Neural cell (in vitro differentiated cells): ENCODE measurements at regions not wholly inside any gene's neighbourhood (a gene's known extent, or its start where the extent isn't known, plus 50 kb on each side); places are given as distances from the start of the nearest gene placed in this dataset.

Experiments
- H2AFZ ChIP-seq: fragments of 200-600, 300-800 bp; sonication (generic), shearing (Covaris generic); 2 replicates; pipeline ENCODE4 v1.6.0; 2014; ENCODE audit warnings: low read depth, mild to moderate bottlenecking, antibody characterized with exemption, low read length, moderate library complexity
- H3F3A ChIP-seq: fragments of 200-600 bp; shearing (Covaris generic); 2 replicates; pipeline ENCODE4 v1.6.1; 2016; ENCODE audit warnings: mild to moderate bottlenecking, moderate library complexity, mixed read lengths, antibody characterized with exemption, low read length; ENCODE audit not compliant: insufficient read depth, poor library complexity, severe bottlenecking
- H3K27ac ChIP-seq: fragments of 200-600, 300-800 bp; sonication (generic), shearing (Covaris generic); 2 replicates; pipeline ENCODE4 v1.5.1; 2014; ENCODE audit warnings: mild to moderate bottlenecking, low read length, moderate library complexity
- H3K27me3 ChIP-seq: fragments of 300-800, 200-600 bp; sonication (generic), shearing (Covaris generic); 2 replicates; pipeline ENCODE4 v1.6.0; 2014; ENCODE audit warnings: mild to moderate bottlenecking, low read depth, low read length, moderate library complexity; ENCODE audit not compliant: insufficient read depth
- H3K36me3 ChIP-seq: fragments of 300-800, 200-600 bp; sonication (generic), shearing (Covaris generic); 2 replicates; pipeline ENCODE4 v1.5.1; 2014; ENCODE audit warnings: mild to moderate bottlenecking, antibody characterized with exemption, low read length, moderate library complexity; ENCODE audit not compliant: insufficient read depth
- H3K4me2 ChIP-seq: fragments of 300-800, 200-600 bp; sonication (generic), shearing (Covaris generic); 2 replicates; pipeline ENCODE4 v1.6.0; 2014; ENCODE audit warnings: mild to moderate bottlenecking, low read length
- H3K4me3 ChIP-seq: fragments of 300-800, 200-600 bp; sonication (generic), shearing (Covaris generic); 2 replicates; pipeline ENCODE4 v1.5.1; 2014; ENCODE audit warnings: mild to moderate bottlenecking, low read length, moderate library complexity
- H3K79me2 ChIP-seq: fragments of 200-600 bp; shearing (Covaris generic); replicated peaks from 2 replicates; pipeline ENCODE4 v1.6.0; 2014; ENCODE audit warnings: mild to moderate bottlenecking, low read length, moderate library complexity; ENCODE audit not compliant: insufficient read depth
- H3K9ac ChIP-seq: fragments of 300-800, 200-600 bp; sonication (generic), shearing (Covaris generic); 2 replicates; pipeline ENCODE4 v1.6.1; 2016; ENCODE audit warnings: mild to moderate bottlenecking, low read length, mixed read lengths
- H3K9me2 ChIP-seq: fragments of 200-600 bp; shearing (Covaris generic); 2 replicates; pipeline ENCODE4 v1.6.1; 2016; ENCODE audit warnings: mild to moderate bottlenecking, low read length, mixed read lengths; ENCODE audit not compliant: insufficient read depth
- H3K9me3 ChIP-seq: fragments of 200-600, 300-800 bp; sonication (generic), shearing (Covaris generic); 2 replicates; pipeline ENCODE4 v1.6.1; 2016; ENCODE audit warnings: mild to moderate bottlenecking, mixed run types, low read length, moderate library complexity, mixed read lengths
- H4K20me1 ChIP-seq: fragments of 200-600 bp; shearing (Covaris generic); 2 replicates; pipeline ENCODE4 v1.6.1; 2016; ENCODE audit warnings: mild to moderate bottlenecking, mixed run types; ENCODE audit not compliant: insufficient read depth
- CTCF ChIP-seq: fragments of 450-650 bp; IDR thresholded peaks from 2 replicates; pipeline ENCODE4 v1.5.1; 2014; ENCODE audit warnings: antibody characterized with exemption, mild to moderate bottlenecking, moderate library complexity; ENCODE audit not compliant: poor library complexity, severe bottlenecking
- EP300 ChIP-seq: fragments of 450-650 bp; conservative IDR thresholded peaks from 2 replicates; pipeline ENCODE4 v1.6.1; 2014; ENCODE audit warnings: antibody characterized with exemption, mild to moderate bottlenecking, moderate library complexity; ENCODE audit not compliant: poor library complexity, severe bottlenecking
- EZH2 ChIP-seq: fragments of 200-600, 300-800 bp; shearing (Covaris generic), sonication (generic); IDR thresholded peaks from 2 replicates; pipeline ENCODE4 v1.6.1; 2014; ENCODE audit warnings: antibody characterized with exemption, low read length, borderline replicate concordance, mild to moderate bottlenecking; ENCODE audit not compliant: insufficient read depth, poor library complexity, severe bottlenecking
- MXI1 ChIP-seq: fragments of 450-650 bp; conservative IDR thresholded peaks from 2 replicates; pipeline ENCODE4 v1.6.1; 2014; ENCODE audit warnings: antibody characterized with exemption, mild to moderate bottlenecking; ENCODE audit not compliant: poor library complexity, severe bottlenecking
- POLR2AphosphoS5 ChIP-seq: IDR thresholded peaks from 2 replicates; pipeline ENCODE4 v1.6.1; 2012
- RAD21 ChIP-seq: fragments of 450-650 bp; conservative IDR thresholded peaks from 2 replicates; pipeline ENCODE4 v1.6.1; 2014; ENCODE audit warnings: antibody characterized with exemption, mild to moderate bottlenecking, moderate library complexity
- SMC3 ChIP-seq: fragments of 450-650 bp; conservative IDR thresholded peaks from 2 replicates; pipeline ENCODE4 v1.6.1; 2014; ENCODE audit warnings: antibody characterized with exemption, mild to moderate bottlenecking, moderate library complexity; ENCODE audit not compliant: poor library complexity
- TAF1 ChIP-seq: IDR thresholded peaks from 2 replicates; pipeline ENCODE4 v1.6.1; 2012; ENCODE audit warnings: low read depth
- TF ChIP-seq, protein P1 (sequence below): IDR thresholded peaks from 2 replicates; pipeline ENCODE4 v1.6.1; 2012; ENCODE audit warnings: borderline replicate concordance

DNA sequence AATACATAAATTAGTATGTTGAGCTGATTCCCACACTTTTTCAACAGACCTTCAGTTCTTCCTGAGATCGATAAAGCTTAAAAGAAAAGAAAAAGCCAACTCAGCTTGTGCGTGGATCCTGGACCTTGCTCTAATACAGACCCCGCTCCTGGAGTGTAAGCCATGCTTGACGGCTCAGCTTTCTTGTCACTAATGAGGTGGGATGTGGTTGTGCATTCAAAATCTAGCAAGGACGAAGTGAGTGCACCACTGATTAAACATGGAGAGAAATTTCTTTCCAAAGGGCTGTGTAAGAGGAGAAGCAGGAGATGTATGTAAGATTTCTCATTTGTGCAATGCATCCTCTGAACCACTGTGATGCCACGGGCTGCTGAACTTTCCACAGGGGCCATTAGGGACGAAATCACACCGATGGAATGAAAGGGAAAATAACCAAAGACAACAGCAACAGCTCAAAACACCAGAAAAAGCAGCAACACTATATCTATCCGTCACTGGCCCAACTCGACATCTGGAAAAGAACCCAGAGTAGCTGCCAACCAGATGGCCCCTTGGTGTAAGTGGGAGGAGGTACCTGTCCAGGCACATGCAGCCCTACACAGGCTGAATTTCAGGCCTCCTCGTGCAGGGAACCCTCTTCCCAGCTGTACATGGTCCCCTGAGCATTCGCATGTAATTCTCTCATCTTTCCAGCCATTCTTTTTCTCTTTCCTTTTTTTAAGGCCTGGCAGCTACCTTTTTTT lies 178.9 kb downstream of the SREK1 start:
- H3F3A ChIP-seq: no peaks in the 10 kb centered on the region
- no peak overlapping the region for H3K4me3 ChIP-seq
- H4K20me1 ChIP-seq: no peaks in the 10 kb centered on the region
- H3K27me3 ChIP-seq: no peaks in the 10 kb centered on the region
- no peaks in the 10 kb centered on the region for H3K36me3 ChIP-seq
- no peaks in the 10 kb centered on the region for H3K79me2 ChIP-seq
- H3K9me3 ChIP-seq: no peaks in the 10 kb centered on the region
- H2AFZ ChIP-seq: no peak overlapping the region
- H3K9ac ChIP-seq: no peak overlapping the region
- H3K27ac ChIP-seq: no peak overlapping the region
- H3K9me2 ChIP-seq: no peaks in the 10 kb centered on the region
- TF ChIP-seq EZH2: no peak
- no peak for TF ChIP-seq CTCF
- TF ChIP-seq, protein P1, sequence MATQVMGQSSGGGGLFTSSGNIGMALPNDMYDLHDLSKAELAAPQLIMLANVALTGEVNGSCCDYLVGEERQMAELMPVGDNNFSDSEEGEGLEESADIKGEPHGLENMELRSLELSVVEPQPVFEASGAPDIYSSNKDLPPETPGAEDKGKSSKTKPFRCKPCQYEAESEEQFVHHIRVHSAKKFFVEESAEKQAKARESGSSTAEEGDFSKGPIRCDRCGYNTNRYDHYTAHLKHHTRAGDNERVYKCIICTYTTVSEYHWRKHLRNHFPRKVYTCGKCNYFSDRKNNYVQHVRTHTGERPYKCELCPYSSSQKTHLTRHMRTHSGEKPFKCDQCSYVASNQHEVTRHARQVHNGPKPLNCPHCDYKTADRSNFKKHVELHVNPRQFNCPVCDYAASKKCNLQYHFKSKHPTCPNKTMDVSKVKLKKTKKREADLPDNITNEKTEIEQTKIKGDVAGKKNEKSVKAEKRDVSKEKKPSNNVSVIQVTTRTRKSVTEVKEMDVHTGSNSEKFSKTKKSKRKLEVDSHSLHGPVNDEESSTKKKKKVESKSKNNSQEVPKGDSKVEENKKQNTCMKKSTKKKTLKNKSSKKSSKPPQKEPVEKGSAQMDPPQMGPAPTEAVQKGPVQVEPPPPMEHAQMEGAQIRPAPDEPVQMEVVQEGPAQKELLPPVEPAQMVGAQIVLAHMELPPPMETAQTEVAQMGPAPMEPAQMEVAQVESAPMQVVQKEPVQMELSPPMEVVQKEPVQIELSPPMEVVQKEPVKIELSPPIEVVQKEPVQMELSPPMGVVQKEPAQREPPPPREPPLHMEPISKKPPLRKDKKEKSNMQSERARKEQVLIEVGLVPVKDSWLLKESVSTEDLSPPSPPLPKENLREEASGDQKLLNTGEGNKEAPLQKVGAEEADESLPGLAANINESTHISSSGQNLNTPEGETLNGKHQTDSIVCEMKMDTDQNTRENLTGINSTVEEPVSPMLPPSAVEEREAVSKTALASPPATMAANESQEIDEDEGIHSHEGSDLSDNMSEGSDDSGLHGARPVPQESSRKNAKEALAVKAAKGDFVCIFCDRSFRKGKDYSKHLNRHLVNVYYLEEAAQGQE: no peak
- no peak for TF ChIP-seq EP300
- no peak for TF ChIP-seq TAF1
- TF ChIP-seq POLR2AphosphoS5: no peak
- TF ChIP-seq RAD21: no peak
- TF ChIP-seq SMC3: no peak
- no peak for TF ChIP-seq MXI1
- H3K4me2 ChIP-seq: no peak overlapping the region

- Histone ChIP-seq H2AFZ (no peak overlapping the region), H4K20me1 (no peaks in the 10 kb centered on the region), H3K79me2 (no peaks in the 10 kb centered on the region), H3F3A (no peaks in the 10 kb centered on the region), H3K27me3 (no peaks in the 10 kb centered on the region), H3K27ac (no peak overlapping the region), H3K9me2 (no peaks in the 10 kb centered on the region), H3K9me3 (no peaks in the 10 kb centered on the region), H3K36me3 (no peaks in the 10 kb centered on the region), H3K4me2 (no peak overlapping the region), H3K9ac (no peak overlapping the region), H3K4me3 (no peak overlapping the region)
- TF ChIP-seq CTCF (no peak), EP300 (no peak), RAD21 (no peak), MXI1 (no peak), TAF1 (no peak), POLR2AphosphoS5 (no peak), EZH2 (no peak), SMC3 (no peak)
- TF ChIP-seq, protein P1: no peak
Measured at GRCh38 chr5:66323529-66323895, 179.4 kb downstream of the SREK1 start.
